HFFc6 (cell line): ENCODE measurements at regions not wholly inside any gene's neighbourhood (a gene's known extent, or its start where the extent isn't known, plus 50 kb on each side); places are given as distances from the start of the nearest gene placed in this dataset.

ENCODE experiments used
- DNase-seq: peaks from one replicate; pipeline ENCODE4 v3.0.0-alpha.2; 2018
- H3K27ac Mint-ChIP-seq: 2 replicates; pipeline ENCODE4 v1.8.0; 2020; ENCODE audit warnings: mild to moderate bottlenecking, mixed read lengths
- H3K27me3 Mint-ChIP-seq: 2 replicates; pipeline ENCODE4 v1.8.0; 2021; ENCODE audit warnings: mild to moderate bottlenecking, moderate library complexity, mixed read lengths; ENCODE audit not compliant: insufficient read depth
- H3K36me3 Mint-ChIP-seq: 2 replicates; pipeline ENCODE4 v1.8.0; 2021; ENCODE audit warnings: low read depth, mixed read lengths
- H3K4me1 Mint-ChIP-seq: 2 replicates; pipeline ENCODE4 v1.8.0; 2020; ENCODE audit warnings: low read depth, mixed read lengths
- H3K4me3 Mint-ChIP-seq: 2 replicates; pipeline ENCODE4 v1.8.0; 2020; ENCODE audit warnings: mild to moderate bottlenecking, moderate library complexity, mixed read lengths
- H3K9me3 Mint-ChIP-seq: 2 replicates; pipeline ENCODE4 v1.8.0; 2020; ENCODE audit warnings: mild to moderate bottlenecking, mixed read lengths
- CTCF ChIP-seq: fragments of 200-600 bp; sonication (generic); IDR thresholded peaks from 2 replicates; pipeline ENCODE4 v1.5.0; 2021; ENCODE audit warnings: antibody characterized with exemption, mild to moderate bottlenecking

DNA sequence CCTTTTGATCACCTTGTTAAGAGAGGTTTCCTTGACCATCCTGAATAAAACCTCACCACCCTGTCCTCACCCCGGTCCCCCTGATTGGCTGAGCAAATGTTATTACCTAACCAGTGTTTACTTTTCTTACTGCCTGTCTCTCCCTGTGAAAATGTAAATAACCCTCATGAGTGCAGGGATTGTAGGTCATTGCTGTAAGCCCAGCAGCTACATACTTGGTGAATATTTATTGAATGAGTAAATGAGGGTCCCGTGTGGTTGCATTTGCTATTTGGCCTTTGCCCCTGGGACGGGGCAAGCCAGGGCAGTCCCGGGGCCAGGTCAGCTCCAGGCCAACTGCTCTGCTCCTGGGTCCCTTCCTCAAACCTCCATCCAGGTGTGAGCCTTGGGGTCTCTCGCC, 55.5 kb upstream of the CLCN4 start:
- Mint-ChIP-seq H3K27ac (peak overlapping the region; percentile 48; the same call in 1 of the 2 replicates), H3K27me3 (no peaks in the 10 kb centered on the region; the same call in 1 of the 2 replicates), H3K4me1 (peaks cover 37% of the 10 kb centered on the region), H3K4me3 (no peak overlapping the region), H3K36me3 (peaks cover 17% of the 10 kb centered on the region; the same call in 1 of the 2 replicates), H3K9me3 (no peaks in the 10 kb centered on the region)
- no peak for DNase-seq
- no peak for TF ChIP-seq CTCF

DNA sequence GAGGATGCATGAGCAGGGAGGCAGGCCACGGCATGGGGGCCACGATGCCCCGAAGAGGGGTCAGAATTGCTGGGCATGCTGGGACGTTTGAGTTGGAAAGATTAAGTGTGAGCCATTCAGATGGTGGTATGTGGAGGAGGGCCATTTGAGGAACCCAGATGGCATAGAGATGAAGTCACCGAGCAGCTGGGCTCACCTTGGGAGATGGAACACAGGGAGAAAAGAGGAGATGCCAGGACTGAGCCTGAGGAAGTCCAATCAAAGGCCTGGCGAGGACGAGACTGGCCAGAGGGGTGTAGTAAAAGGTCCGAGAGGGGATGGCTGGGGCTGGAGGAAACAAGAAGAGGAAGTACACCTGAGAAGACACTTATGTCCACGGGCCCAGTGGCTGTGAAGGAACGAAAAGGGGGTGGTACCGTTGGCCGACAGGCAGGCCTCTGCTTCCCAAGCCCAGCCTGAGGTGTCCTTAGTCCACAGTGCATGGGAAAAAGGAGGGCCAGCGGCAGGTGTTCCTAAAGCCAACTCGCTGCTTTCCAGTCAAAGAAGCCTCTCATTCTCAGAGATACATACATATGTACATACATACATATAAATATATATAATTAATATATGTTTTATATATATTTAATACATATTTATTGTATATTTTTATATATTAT, 54.6 kb upstream of the CLCN4 start:
- Mint-ChIP-seq H3K27ac (peak overlapping the region; percentile 88; the same call in 1 of the 2 replicates), H3K4me3 (peak overlapping the region; percentile 34; the same call in 1 of the 2 replicates), H3K27me3 (no peaks in the 10 kb centered on the region; the same call in 1 of the 2 replicates), H3K9me3 (no peaks in the 10 kb centered on the region), H3K4me1 (peaks cover 37% of the 10 kb centered on the region), H3K36me3 (peaks cover 14% of the 10 kb centered on the region; the same call in 1 of the 2 replicates)
- TF ChIP-seq CTCF, result no peak
- no peak for DNase-seq

DNA sequence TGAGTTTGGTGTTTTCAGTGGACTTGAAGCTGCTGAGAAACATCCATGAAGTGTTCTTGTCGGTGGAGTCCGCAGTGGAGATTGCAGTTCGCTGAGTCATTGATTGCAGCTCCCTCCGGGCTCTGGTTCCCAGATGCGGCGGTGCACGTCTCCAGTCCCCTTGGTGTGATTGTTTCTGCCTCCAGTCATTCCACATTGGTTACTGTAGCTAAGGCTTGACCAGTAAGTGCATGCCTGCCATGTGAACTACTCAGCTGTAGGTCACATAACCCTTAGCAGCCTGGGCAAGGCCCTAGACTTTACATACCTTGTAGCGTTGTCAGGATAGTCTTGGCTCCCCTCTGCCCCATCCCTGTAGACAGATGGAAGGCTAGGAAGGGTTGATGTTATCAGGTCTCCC, 53.8 kb upstream of the CLCN4 start:
- Mint-ChIP-seq H3K27ac (peak overlapping the region; percentile 95), H3K36me3 (peaks cover 14% of the 10 kb centered on the region; the same call in 1 of the 2 replicates), H3K9me3 (no peaks in the 10 kb centered on the region), H3K27me3 (no peaks in the 10 kb centered on the region; the same call in 1 of the 2 replicates), H3K4me3 (peak overlapping the region; percentile 63; the same call in 1 of the 2 replicates), H3K4me1 (peaks cover 37% of the 10 kb centered on the region)
- no peak for TF ChIP-seq CTCF
- DNase-seq, result peak; percentile 22

- no peak overlapping the region for H3K27ac Mint-ChIP-seq
- H3K9me3 Mint-ChIP-seq, result no peaks in the 10 kb centered on the region
- H3K36me3 Mint-ChIP-seq, result peaks cover 5% of the 10 kb centered on the region; the same call in 1 of the 2 replicates
- H3K4me1 Mint-ChIP-seq, result peaks cover 37% of the 10 kb centered on the region
- TF ChIP-seq CTCF, result no peak
- DNase-seq, result no peak
- no peaks in the 10 kb centered on the region; the same call in 1 of the 2 replicates for H3K27me3 Mint-ChIP-seq
- H3K4me3 Mint-ChIP-seq, result no peak overlapping the region
Observed at GRCh38 chrX:10104958-10105658, 51.7 kb upstream of the CLCN4 start.

DNA sequence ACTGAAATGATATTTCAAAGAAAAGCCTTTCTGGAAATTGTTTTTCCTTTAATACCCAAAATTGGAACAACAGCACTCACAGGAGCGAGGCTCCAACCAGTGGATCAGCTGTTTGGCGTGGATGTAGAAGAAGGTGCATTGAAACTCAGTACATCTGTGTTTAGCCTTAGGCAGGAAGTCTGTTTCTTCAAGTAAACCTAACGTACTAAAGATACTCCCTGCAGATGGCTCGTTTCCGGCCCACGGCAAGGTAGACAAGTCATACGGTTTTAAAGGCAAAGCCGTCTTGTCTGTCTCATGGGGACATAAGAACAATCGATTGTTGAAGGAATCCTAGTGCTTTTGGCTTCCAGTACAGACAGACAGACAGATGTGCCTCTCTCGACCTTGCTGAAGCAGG, 50.0 kb upstream of the CLCN4 start:
- Mint-ChIP-seq H3K27me3 (no peaks in the 10 kb centered on the region; the same call in none of the 2 replicates), H3K9me3 (no peaks in the 10 kb centered on the region), H3K36me3 (no peaks in the 10 kb centered on the region; the same call in 1 of the 2 replicates), H3K27ac (no peak overlapping the region), H3K4me3 (no peak overlapping the region), H3K4me1 (peaks cover 25% of the 10 kb centered on the region)
- DNase-seq, result no peak
- TF ChIP-seq CTCF, result no peak
